Fibroblast of lung (primary cell): ENCODE measurements at regions not wholly inside any gene's neighbourhood (a gene's known extent, or its start where the extent isn't known, plus 50 kb on each side); places are given as distances from the start of the nearest gene placed in this dataset.

Experiments used
- CTCF ChIP-seq, 2 donors: IDR thresholded peaks in 1 of 2; conservative IDR thresholded peaks in 1 of 2; 1 replicate in 1 of 2; 2 replicates in 1 of 2; pipeline ENCODE4 v1.5.1; 2011 to 2012; ENCODE audit warnings: low read length in 2 of 2, control low read depth in 1 of 2, inconsistent platforms in 1 of 2, low read depth in 1 of 2, mild to moderate bottlenecking in 1 of 2
- EZH2 ChIP-seq: IDR thresholded peaks from 2 replicates; pipeline ENCODE4 v1.5.1; 2012; ENCODE audit warnings: low read length, control low read depth, mild to moderate bottlenecking; ENCODE audit errors: missing control alignments

GRCh38 chr11:122033193-122033592 is 82.8 kb downstream of the BLID start:
- TF ChIP-seq CTCF (conservative IDR thresholded peaks at IDR 0.05 in 1 of 2, IDR thresholded peaks at IDR 0.05 in 1 of 2; ENCODE audit: low read depth in 1 of 2, low read length in 2 of 2) (no peak), EZH2 (no peak)
